Peyer's patch (tissue), 4 donors: ENCODE measurements at regions not wholly inside any gene's neighbourhood (a gene's known extent, or its start where the extent isn't known, plus 50 kb on each side); places are given as distances from the start of the nearest gene placed in this dataset.

Source experiments
- DNase-seq, 3 donors: peaks; one replicate each; pipeline ENCODE4 v3.0.0-alpha.2; 2017 to 2019
- H3K27ac ChIP-seq, 4 donors: fragments of 200-600 bp; sonication (generic); one replicate each; pipeline ENCODE4 v1.5.1; 2016 to 2019
- H3K27me3 ChIP-seq, 2 donors: fragments of 200-600 bp; sonication (generic); one replicate each; pipeline ENCODE4 v1.5.1; 2019
- H3K36me3 ChIP-seq, 3 donors: fragments of 200-600 bp; sonication (generic); one replicate each; pipeline ENCODE4 v1.5.1; 2016 to 2019
- H3K4me1 ChIP-seq, 4 donors: fragments of 200-600 bp; sonication (generic); one replicate each; pipeline ENCODE4 v1.5.1; 2016 to 2019
- H3K4me3 ChIP-seq, 4 donors: fragments of 200-600 bp; sonication (generic); 1 replicate in 3 of 4; 2 replicates in 1 of 4; pipeline ENCODE4 v1.5.1; 2016 to 2019; ENCODE audit warnings: mild to moderate bottlenecking in 1 of 4
- H3K9me3 ChIP-seq, 4 donors: fragments of 200-600 bp; sonication (generic); one replicate each; pipeline ENCODE4 v1.5.1; 2016 to 2019; ENCODE audit warnings: mild to moderate bottlenecking in 1 of 4
- POLR2A ChIP-seq, 2 donors: fragments of 450-650 bp; IDR thresholded peaks; one replicate each; pipeline ENCODE4 v1.5.1; 2017; ENCODE audit warnings: antibody characterized with exemption in 2 of 2, mild to moderate bottlenecking in 2 of 2, moderate library complexity in 2 of 2
- TF ChIP-seq, protein P1 (sequence below), 6 experiments: fragments of 450-650 bp in 4 of 6; fragments of 200-600 bp in 2 of 6; sonication (generic) in 1 of 6; IDR thresholded peaks; one replicate each; pipeline ENCODE4 v1.5.1; 2017 to 2019; ENCODE audit warnings: antibody characterized with exemption in 6 of 6, mild to moderate bottlenecking in 3 of 6, moderate library complexity in 1 of 6

DNA sequence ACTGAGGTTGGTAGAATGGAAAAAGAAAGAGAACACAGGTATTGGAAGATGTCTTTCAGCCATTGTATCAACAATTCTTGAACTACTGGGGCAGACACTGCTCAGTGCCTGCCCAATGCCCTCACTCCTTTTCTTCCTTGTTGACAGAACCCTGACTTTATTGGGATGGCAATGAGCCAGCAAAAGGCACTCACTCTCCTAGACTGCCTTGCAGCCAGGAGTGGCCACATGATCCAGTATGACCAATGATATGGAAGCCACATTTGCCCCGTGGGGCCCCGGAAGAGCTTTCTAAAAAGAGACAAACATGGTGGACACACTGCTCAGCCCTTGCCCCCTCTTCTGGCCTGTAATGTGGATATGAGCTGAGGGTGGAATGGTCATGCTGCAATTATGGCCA is 88.6 kb upstream of the ZNF716 start:
- TF ChIP-seq, protein P1, sequence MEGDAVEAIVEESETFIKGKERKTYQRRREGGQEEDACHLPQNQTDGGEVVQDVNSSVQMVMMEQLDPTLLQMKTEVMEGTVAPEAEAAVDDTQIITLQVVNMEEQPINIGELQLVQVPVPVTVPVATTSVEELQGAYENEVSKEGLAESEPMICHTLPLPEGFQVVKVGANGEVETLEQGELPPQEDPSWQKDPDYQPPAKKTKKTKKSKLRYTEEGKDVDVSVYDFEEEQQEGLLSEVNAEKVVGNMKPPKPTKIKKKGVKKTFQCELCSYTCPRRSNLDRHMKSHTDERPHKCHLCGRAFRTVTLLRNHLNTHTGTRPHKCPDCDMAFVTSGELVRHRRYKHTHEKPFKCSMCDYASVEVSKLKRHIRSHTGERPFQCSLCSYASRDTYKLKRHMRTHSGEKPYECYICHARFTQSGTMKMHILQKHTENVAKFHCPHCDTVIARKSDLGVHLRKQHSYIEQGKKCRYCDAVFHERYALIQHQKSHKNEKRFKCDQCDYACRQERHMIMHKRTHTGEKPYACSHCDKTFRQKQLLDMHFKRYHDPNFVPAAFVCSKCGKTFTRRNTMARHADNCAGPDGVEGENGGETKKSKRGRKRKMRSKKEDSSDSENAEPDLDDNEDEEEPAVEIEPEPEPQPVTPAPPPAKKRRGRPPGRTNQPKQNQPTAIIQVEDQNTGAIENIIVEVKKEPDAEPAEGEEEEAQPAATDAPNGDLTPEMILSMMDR (IDR thresholded peaks at IDR 0.05), result no peak
- no peak for TF ChIP-seq POLR2A (IDR thresholded peaks at IDR 0.05)
- no peaks in the 10 kb centered on the region for H3K4me1 ChIP-seq
- H3K9me3 ChIP-seq, result peaks cover 0 to 3% (median 0%) of the 10 kb centered on the region in 4 donors
- H3K27ac ChIP-seq, result no peak overlapping the region
- no peak for DNase-seq
- H3K27me3 ChIP-seq, result no peaks in the 10 kb centered on the region
- no peak overlapping the region for H3K4me3 ChIP-seq
- H3K36me3 ChIP-seq, result no peaks in the 10 kb centered on the region

DNA sequence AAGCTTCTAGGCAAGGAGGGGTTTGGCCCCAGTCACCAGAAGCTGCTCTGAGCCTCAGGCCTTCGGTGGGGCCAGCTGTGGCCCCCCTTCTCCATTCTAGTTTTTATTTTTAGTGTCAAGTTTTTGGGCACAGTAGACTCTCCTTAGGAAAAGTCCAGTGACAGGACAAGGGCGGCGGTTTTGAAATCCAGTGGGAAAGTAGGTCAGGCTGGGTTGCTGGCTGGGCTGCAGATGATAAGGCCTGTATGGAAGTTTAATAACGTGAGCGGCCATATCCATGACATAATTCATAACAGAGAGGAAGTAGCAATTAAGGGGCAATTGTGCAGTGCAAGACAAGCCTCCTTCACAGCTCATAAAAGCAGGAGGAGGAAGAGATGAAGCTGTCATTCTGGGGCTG is 87.1 kb upstream of the ZNF716 start:
- DNase-seq, result no peak
- Histone ChIP-seq H3K9me3 (no peaks in the 10 kb centered on the region), H3K27me3 (no peaks in the 10 kb centered on the region), H3K4me3 (no peak overlapping the region), H3K36me3 (no peaks in the 10 kb centered on the region), H3K4me1 (no peaks in the 10 kb centered on the region), H3K27ac (no peak overlapping the region)
- TF ChIP-seq, protein P1 (IDR thresholded peaks at IDR 0.05), result no peak
- no peak for TF ChIP-seq POLR2A (IDR thresholded peaks at IDR 0.05)

DNA sequence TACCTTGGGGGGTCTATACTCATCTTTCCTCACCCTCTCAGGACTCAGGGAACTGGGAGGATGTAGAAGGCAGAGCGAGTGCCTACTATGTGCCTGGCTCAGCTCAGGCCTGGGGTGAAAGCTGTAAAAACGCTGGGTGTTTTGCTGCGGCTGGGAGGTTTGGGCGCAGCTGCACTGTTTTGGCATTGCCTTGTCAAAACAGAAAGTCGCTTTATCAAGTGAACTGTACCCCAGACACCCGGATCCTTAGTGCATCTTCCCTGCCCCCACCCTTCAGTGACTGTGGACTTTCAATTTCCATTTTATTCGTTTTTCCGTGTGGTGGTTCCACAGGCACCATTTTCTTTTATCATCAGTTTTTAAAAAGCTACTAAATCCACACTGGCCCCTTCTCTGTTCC is 86.7 kb upstream of the ZNF716 start:
- no peaks in the 10 kb centered on the region for H3K4me1 ChIP-seq
- H3K9me3 ChIP-seq, result no peaks in the 10 kb centered on the region
- DNase-seq, result no peak
- no peaks in the 10 kb centered on the region for H3K27me3 ChIP-seq
- no peak for TF ChIP-seq POLR2A (IDR thresholded peaks at IDR 0.05)
- TF ChIP-seq, protein P1 (IDR thresholded peaks at IDR 0.05), result no peak
- H3K36me3 ChIP-seq, result no peaks in the 10 kb centered on the region
- no peak overlapping the region for H3K27ac ChIP-seq
- H3K4me3 ChIP-seq, result no peak overlapping the region

DNA sequence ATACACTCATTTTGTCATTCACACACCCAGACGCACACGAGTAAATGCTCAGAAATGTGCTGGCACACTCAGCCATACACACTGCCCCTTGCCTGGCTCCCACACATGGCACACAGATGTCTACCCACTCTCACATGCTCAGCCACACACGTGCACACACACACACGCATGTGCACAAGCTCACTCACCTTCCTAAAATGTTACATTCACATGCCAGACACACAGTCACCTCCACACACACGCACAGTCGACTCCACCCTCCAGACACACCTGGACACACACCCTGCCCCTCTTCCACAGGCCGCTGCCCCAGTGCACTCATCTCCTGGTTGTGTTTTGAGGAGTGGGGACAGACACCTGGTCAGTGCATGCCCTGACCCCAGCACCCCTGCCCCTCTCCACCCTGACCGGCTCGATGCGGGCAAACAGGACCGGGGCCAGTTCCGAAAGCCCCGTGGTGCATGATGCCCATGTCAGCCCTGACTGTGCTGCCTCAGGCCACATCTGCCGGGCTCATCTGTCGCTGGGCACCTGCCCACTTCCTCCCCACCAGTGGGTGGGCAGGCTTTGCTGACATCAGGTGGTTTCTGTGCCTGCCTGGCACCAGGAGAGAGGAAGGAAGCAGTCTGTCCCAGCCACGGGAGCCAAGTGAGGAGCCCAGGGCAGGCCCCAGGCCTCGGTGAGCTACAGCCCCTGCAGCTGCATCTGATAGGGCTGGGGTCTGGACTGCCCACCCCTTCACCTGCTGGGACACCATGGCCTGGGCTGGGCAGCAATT is 84.9 kb upstream of the ZNF716 start:
- TF ChIP-seq POLR2A (IDR thresholded peaks at IDR 0.05), result no peak
- TF ChIP-seq, protein P1 (IDR thresholded peaks at IDR 0.05), result no peak
- no peaks in the 10 kb centered on the region for H3K27me3 ChIP-seq
- DNase-seq, result no peak
- no peaks in the 10 kb centered on the region for H3K36me3 ChIP-seq
- no peaks in the 10 kb centered on the region for H3K4me1 ChIP-seq
- H3K27ac ChIP-seq, result no peak overlapping the region
- H3K9me3 ChIP-seq, result peaks cover 0 to 7% (median 0%) of the 10 kb centered on the region in 4 donors
- no peak overlapping the region for H3K4me3 ChIP-seq

DNA sequence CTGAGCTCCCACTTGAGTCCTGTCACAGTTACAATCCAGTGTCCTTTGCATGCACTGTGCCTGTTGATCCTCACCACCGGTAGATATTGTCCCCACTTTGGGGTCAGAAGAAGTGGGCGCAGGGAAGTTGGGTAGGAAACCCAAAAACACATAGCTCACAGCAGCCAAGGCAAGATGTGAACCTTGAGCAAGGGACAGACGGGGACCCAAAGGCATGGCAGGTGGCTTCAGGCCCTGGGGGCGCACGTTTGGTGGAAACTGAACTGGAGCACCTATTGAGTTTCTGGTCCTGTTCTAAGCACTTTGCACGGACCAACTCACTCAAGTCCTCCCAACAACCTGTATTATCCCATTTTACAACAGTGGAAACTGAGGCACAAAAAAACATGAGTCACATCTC is 82.8 kb upstream of the ZNF716 start:
- Histone ChIP-seq H3K9me3 (peaks cover 0 to 14% (median 0%) of the 10 kb centered on the region in 4 donors), H3K4me3 (no peak overlapping the region), H3K27me3 (no peaks in the 10 kb centered on the region)

More for the DNA sequence above, 82.8 kb upstream of the ZNF716 start:
- no peak for DNase-seq
- TF ChIP-seq, protein P1 (IDR thresholded peaks at IDR 0.05), result no peak
- TF ChIP-seq POLR2A (IDR thresholded peaks at IDR 0.05), result no peak
- Histone ChIP-seq H3K4me1 (no peaks in the 10 kb centered on the region), H3K36me3 (no peaks in the 10 kb centered on the region), H3K27ac (no peak overlapping the region)
